Vagina (tissue), 2 donors: ENCODE measurements at regions not wholly inside any gene's neighbourhood (a gene's known extent, or its start where the extent isn't known, plus 50 kb on each side); places are given as distances from the start of the nearest gene placed in this dataset.

ENCODE experiments used
- DNase-seq, 2 donors: peaks; one replicate each; pipeline ENCODE4 v3.0.0-alpha.2; 2017; ENCODE audit errors: extremely low spot score in 2 of 2
- H3K27ac ChIP-seq: fragments of 200-600 bp; sonication (generic); one replicate; pipeline ENCODE4 v1.5.1; 2019
- H3K27me3 ChIP-seq: fragments of 200-600 bp; sonication (generic); one replicate; pipeline ENCODE4 v1.5.1; 2019
- H3K36me3 ChIP-seq, 2 donors: fragments of 200-600 bp; sonication (generic); one replicate each; pipeline ENCODE4 v1.5.1; 2017 to 2019
- H3K4me1 ChIP-seq: fragments of 200-600 bp; sonication (generic); one replicate; pipeline ENCODE4 v1.5.1; 2019
- H3K4me3 ChIP-seq, 2 donors: fragments of 200-600 bp; sonication (generic); 1 replicate in 1 of 2; 2 replicates in 1 of 2; pipeline ENCODE4 v1.5.1; 2016 to 2019
- H3K9me3 ChIP-seq: fragments of 200-600 bp; sonication (generic); one replicate; pipeline ENCODE4 v1.5.1; 2019
- POLR2A ChIP-seq, 2 donors: fragments of 450-650 bp; IDR thresholded peaks; one replicate each; pipeline ENCODE4 v1.6.1; 2017; ENCODE audit warnings: antibody characterized with exemption in 2 of 2, mild to moderate bottlenecking in 2 of 2, moderate library complexity in 2 of 2
- POLR2AphosphoS5 ChIP-seq, 2 donors: sonication (generic); formaldehyde crosslinking; IDR thresholded peaks; one replicate each; pipeline ENCODE4 v1.9.0; 2017; ENCODE audit warnings: antibody characterized with exemption in 2 of 2, mild to moderate bottlenecking in 2 of 2, low read depth in 1 of 2; ENCODE audit not compliant: insufficient read depth in 1 of 2
- intact Hi-C: fragments of 100-400 bp; cut with DNase I; formaldehyde crosslinking; loops from one replicate; pipeline ENCODE4 v1.15.1; 2023
- TF ChIP-seq, protein P1 (sequence below), 3 experiments: fragments of 450-650 bp in 2 of 3; fragments of 200-600 bp in 1 of 3; sonication (generic) in 1 of 3; IDR thresholded peaks; one replicate each; pipeline ENCODE4 v1.5.1; 2017 to 2019; ENCODE audit warnings: antibody characterized with exemption in 3 of 3, mild to moderate bottlenecking in 2 of 3, moderate library complexity in 2 of 3

DNA sequence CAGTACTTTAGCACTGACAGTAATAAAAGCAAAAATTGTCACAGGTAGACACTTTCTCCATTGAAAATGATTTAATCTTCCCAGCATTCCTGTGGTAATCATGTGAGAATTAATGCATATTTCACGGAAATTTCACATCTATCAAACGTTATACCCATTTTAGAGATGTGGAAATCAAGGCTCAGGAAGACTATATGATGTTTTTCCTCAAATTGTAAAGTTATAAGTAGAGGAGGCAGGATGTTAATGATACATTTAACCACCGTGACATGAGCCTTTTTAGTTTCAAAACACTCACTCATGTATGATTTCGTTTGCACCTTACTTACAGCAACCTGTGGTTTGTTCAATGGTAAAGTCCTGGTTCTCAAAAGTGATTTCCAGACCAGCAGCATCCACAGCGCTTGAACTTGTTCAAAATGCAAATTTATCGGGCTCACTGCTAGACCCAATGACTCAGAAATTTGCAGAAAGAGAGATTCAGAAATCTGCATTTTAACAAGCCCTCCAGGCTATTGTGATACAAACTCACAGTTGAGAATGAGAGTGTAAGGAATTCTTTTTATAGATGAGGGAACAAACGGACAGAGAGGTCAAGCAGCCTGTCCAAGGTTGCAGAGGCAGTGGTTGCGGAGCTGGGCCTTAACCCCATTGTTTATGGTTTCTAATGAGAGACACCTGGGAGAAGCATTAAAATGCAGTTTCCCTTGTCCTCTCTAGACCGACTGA lies 654.8 kb upstream of the TBX3 start:
- no peaks in the 10 kb centered on the region for H3K9me3 ChIP-seq
- H3K4me3 ChIP-seq: no peak overlapping the region
- H3K36me3 ChIP-seq: no peaks in the 10 kb centered on the region
- H3K27ac ChIP-seq: peak overlapping the region; percentile 73
- intact Hi-C loops: no loop called here
- no peaks in the 10 kb centered on the region for H3K27me3 ChIP-seq
- no peak for DNase-seq
- peaks cover 51% of the 10 kb centered on the region for H3K4me1 ChIP-seq
- TF ChIP-seq POLR2AphosphoS5 (IDR thresholded peaks at IDR 0.05; ENCODE audit: insufficient read depth in 1 of 2, low read depth in 1 of 2): no peak
- TF ChIP-seq, protein P1, sequence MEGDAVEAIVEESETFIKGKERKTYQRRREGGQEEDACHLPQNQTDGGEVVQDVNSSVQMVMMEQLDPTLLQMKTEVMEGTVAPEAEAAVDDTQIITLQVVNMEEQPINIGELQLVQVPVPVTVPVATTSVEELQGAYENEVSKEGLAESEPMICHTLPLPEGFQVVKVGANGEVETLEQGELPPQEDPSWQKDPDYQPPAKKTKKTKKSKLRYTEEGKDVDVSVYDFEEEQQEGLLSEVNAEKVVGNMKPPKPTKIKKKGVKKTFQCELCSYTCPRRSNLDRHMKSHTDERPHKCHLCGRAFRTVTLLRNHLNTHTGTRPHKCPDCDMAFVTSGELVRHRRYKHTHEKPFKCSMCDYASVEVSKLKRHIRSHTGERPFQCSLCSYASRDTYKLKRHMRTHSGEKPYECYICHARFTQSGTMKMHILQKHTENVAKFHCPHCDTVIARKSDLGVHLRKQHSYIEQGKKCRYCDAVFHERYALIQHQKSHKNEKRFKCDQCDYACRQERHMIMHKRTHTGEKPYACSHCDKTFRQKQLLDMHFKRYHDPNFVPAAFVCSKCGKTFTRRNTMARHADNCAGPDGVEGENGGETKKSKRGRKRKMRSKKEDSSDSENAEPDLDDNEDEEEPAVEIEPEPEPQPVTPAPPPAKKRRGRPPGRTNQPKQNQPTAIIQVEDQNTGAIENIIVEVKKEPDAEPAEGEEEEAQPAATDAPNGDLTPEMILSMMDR (IDR thresholded peaks at IDR 0.05): no peak

DNA sequence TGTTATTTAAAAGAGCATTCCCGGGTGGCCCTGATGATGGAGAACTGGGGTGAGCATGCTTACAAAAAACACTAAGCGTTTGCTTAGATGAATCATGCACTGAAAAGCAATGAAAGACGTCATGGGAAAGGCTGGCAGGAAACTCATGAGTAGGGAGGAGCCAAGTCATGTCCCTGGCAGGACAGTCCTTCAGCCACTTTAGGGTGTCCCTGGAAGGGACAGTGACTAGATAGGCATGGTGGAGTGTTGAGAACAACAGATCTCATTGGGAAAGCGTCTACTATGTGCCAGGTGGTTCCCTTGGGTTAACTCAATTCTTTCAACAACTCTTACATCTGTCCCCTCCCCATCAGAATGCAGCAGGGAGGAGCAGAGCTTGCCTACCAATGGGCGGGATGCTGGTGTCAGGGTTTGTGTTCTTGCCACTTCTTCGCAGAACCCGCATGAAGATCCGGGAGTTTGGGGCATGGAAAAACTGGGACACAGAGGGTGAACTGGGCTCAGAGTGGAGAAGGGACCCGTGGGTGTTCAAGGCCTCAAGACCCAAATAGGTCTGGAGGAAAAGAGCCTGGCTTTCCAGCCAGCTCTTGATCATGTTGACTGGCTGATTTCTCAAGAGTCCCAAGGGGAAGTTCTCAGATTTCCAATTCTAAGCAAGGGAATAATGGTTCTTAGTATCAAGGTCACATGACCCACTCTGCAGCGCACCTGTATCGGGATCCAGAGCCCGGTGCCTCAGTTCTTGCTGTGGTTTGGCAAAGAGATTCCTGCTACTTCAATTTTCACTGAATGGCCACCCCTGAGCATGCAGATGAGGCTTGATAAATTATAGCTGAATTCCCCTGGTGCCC lies 653.9 kb upstream of the TBX3 start:
- DNase-seq: peak in 1 of 2 donors; percentile 94
- Histone ChIP-seq H3K27ac (peak overlapping the region; percentile 73), H3K4me3 (no peak overlapping the region), H3K36me3 (no peaks in the 10 kb centered on the region), H3K27me3 (no peaks in the 10 kb centered on the region), H3K9me3 (no peaks in the 10 kb centered on the region), H3K4me1 (peaks cover 51% of the 10 kb centered on the region)
- intact Hi-C loops: no loop called here
- TF ChIP-seq, protein P1 (IDR thresholded peaks at IDR 0.05): no peak
- TF ChIP-seq POLR2AphosphoS5 (IDR thresholded peaks at IDR 0.05; ENCODE audit: insufficient read depth in 1 of 2, low read depth in 1 of 2): peak; percentile 36 to 85

DNA sequence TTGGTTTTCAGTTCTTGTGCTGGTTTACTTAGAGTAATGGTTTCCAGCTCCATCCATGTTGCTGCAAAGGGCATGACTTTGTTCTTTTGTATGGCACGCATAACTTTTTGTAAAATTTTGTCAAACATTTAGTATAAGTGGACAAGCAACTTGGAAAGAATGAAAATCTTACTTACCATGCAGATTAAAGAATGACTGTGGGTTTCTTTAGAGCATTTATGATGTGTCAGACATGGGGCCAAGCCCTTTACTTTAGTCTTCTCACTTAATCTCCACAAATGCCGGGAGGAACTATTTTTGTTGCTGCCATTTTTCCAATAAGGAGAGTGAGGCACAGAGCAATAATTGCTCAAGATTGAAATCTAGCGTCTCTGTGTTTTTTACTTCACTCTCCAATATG lies 652.5 kb upstream of the TBX3 start:
- TF ChIP-seq POLR2A (IDR thresholded peaks at IDR 0.05): no peak
- TF ChIP-seq, protein P1 (IDR thresholded peaks at IDR 0.05): no peak
- no peak for TF ChIP-seq POLR2AphosphoS5 (IDR thresholded peaks at IDR 0.05; ENCODE audit: insufficient read depth in 1 of 2, low read depth in 1 of 2)
- Histone ChIP-seq H3K9me3 (no peaks in the 10 kb centered on the region), H3K36me3 (no peaks in the 10 kb centered on the region), H3K4me1 (peaks cover 43% of the 10 kb centered on the region), H3K4me3 (no peak overlapping the region), H3K27ac (peak overlapping the region; percentile 58), H3K27me3 (no peaks in the 10 kb centered on the region)
- intact Hi-C loops: no loop called here
- DNase-seq: no peak

DNA sequence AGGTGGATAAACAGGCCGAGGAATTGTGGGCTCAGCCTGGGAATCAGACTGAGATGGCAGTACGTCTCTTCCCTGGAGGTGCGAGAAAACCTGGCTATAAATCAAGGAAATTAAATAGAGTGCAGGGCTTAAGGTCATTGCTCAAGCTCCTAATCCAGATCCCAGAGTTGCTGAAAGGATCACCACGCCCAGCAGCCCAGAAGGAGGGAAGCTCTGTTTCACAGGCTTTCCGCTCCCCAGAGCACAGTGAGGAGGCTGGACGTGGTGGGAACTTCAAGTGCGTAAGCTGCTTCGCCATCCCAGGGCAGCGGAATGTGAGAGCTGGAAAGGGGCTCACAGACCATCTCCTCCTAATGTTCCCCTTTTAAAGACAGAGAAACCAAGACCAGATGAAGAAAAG lies 651.6 kb upstream of the TBX3 start:
- Histone ChIP-seq H3K4me1 (peaks cover 35% of the 10 kb centered on the region), H3K36me3 (no peaks in the 10 kb centered on the region), H3K4me3 (no peak overlapping the region), H3K27me3 (no peaks in the 10 kb centered on the region), H3K27ac (peak overlapping the region; percentile 27), H3K9me3 (no peaks in the 10 kb centered on the region)
- intact Hi-C loops: no loop called here
- TF ChIP-seq POLR2A (IDR thresholded peaks at IDR 0.05) (no peak), POLR2AphosphoS5 (IDR thresholded peaks at IDR 0.05; ENCODE audit: insufficient read depth in 1 of 2, low read depth in 1 of 2) (no peak)
- TF ChIP-seq, protein P1 (IDR thresholded peaks at IDR 0.05): no peak
- DNase-seq: no peak

DNA sequence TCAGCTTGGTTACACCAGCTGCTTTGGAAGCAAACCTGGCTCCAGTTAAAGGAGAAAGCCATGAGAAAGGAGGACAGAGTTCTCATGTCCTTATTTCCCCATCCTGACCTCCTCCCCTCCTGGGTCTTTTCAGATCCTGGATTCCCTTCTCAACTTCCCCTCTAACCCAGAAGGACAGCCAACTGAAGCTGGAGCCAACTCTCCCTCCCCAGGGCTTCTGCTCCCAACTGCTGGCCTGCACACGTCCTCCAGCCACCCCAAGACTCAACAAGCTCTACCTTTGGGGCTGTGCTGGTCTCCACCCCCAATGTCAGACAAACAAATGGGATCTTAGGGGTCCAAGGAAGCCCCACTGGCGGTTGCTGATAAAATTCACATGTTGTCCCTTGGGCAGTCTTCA lies 651.1 kb upstream of the TBX3 start:
- no peaks in the 10 kb centered on the region for H3K27me3 ChIP-seq
- TF ChIP-seq, protein P1 (IDR thresholded peaks at IDR 0.05): no peak
- H3K4me1 ChIP-seq: peaks cover 35% of the 10 kb centered on the region
- no peaks in the 10 kb centered on the region for H3K36me3 ChIP-seq
- no peak for DNase-seq
- H3K4me3 ChIP-seq: no peak overlapping the region
- intact Hi-C loops: no loop called here
- H3K9me3 ChIP-seq: no peaks in the 10 kb centered on the region
- peak overlapping the region; percentile 27 for H3K27ac ChIP-seq
